C4-2B (cell line): ENCODE measurements at regions not wholly inside any gene's neighbourhood (a gene's known extent, or its start where the extent isn't known, plus 50 kb on each side); places are given as distances from the start of the nearest gene placed in this dataset.

Experiments
- CTCF ChIP-seq: fragments of 450-650 bp; conservative IDR thresholded peaks from 2 replicates; pipeline ENCODE4 v1.5.1; 2017; ENCODE audit warnings: mild to moderate bottlenecking
- ZFX ChIP-seq: fragments of 450-650 bp; IDR thresholded peaks from 2 replicates; pipeline ENCODE4 v1.6.1; 2017

- TF ChIP-seq CTCF (no peak), ZFX (no peak)
These were observed 132.3 kb downstream of the PFDN4 start for GRCh38 chr20:54340206-54340605.
